Frontal cortex (tissue), 3 donors: ENCODE measurements at regions not wholly inside any gene's neighbourhood (a gene's known extent, or its start where the extent isn't known, plus 50 kb on each side); places are given as distances from the start of the nearest gene placed in this dataset.
A peak's percentile ranks its signal among the peaks of the same experiment; 100 is the strongest.

Experiments used
- DNase-seq, 2 donors: peaks; one replicate each; pipeline ENCODE4 v3.0.0; 2012; ENCODE audit warnings: low spot score in 2 of 2
- FAIRE-seq: peaks from 2 replicates; lab custom pipeline; 2012; peaks lifted over from hg19 to GRCh38; lab: Jason Lieb, UNC
- donor health status: control.
- donor health status: control.
- donor health status: control.

DNA sequence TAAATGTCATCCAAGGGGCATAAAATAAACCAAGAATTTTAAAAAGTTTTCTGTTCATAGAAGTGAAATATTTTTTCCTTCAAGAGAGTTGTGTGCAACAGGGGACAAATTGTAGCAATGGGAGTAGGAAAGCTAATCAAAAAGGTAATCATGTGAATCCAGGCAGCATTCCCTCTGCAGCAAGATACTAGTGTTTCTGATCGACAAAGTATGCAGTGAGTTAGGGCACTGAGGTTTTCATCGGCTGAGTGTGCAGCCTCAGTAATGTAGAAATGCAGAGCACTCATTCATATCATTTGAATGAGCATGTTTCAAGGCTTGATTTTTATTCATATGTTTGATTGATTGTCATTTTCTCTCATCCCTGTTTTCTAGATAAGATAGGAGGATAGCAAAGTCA, 321.7 kb downstream of the PCDH7 start:
- DNase-seq (no peak), FAIRE-seq (no peak)

DNA sequence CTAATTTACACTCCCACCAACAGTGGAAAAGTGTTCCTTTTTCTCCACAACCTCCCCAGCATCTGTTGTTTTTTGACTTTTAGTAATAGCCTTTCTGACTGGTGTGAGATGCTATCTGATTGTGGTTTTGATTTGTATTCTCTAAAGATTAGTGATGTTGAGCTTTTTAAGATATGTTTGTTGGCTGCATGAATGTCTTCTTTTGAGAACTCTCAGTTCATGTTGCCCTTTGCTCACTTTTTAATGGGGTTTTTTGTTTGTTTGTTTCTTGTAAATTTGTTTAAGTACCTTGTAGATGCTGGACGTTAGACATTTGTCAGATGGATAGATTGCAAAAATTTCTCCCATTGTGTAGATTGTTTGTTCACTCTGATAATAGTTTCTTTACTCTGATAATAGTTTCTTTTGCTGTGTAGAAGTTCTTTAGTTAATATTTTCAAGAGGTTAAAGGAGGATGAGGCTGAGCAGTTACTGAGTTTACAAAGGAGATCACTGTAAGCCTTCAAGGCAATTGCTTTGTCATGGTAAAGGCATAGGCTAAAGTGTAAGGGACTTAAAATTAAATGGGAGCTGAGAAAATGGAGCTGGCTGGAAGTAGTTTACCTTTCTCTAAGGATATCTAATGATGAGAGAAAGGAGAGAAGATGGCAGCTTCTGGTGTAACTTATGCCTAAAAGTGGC, 323.4 kb downstream of the PCDH7 start:
- DNase-seq (no peak), FAIRE-seq (no peak)

DNA sequence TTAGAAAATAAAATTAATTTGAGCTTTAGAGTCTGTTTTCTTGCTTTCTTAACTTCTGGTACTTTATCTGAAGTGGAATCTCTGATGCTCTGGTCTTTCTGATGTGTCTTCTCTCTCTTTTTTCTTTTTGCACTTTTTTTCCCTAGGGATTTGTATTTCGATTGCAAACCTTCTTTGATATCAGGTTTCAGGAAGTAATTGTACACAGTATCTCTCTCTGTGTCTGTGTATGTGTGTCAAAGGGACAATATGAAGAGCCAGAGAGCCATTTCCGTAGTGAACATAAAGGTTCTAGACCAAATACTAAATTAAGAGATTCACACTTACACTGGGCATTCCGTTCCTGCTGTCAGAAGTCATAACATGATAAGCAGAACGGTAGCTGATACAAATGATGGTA, 325.0 kb downstream of the PCDH7 start:
- DNase-seq, result no peak
- no peak for FAIRE-seq

DNA sequence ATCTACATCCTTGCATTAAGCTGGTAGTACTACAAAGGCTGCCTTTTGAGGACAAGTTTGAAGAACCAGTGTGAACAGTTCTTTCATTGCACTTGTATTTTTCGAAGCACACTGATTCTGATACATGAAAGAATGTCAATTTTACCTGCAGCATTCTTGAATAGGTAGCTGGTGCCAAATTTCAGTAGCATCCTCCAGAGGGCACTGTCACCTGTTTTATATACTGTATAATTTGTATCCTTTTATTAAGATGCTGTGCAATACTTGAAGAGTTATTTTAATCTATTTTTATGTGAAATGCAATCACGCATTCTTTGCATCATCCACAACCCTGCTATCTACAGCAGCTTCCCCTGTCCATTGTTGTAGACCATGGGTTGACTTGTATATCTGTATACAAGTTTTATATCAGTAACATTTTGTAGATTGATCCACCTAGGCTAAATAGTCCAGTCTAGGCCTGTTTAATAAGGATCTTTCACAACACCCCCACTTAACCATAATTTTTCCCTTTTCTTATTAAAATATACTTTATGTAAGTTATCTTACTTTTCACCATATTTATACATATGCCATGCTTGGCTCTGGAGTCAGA, 325.7 kb downstream of the PCDH7 start:
- DNase-seq, result no peak
- no peak for FAIRE-seq

DNA sequence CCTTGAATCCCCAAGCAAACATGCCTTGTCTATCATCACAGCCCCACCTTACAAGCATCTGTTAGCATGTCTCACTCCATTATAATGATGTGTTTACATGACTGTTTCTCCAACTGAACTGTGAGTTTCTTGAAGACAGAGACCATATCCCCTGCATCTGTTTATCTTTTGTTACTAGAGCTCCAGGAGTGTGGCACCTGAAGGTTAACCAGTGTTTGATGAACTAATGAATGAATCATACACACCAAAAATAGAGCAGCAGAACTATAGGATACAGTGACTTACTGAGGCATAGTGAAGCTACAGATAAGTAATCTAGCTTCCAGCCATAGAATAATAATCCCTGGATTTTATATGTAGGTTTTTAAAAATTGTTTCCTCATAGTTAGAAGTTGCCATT, 331.0 kb downstream of the PCDH7 start:
- FAIRE-seq, result no peak
- DNase-seq, result no peak

DNA sequence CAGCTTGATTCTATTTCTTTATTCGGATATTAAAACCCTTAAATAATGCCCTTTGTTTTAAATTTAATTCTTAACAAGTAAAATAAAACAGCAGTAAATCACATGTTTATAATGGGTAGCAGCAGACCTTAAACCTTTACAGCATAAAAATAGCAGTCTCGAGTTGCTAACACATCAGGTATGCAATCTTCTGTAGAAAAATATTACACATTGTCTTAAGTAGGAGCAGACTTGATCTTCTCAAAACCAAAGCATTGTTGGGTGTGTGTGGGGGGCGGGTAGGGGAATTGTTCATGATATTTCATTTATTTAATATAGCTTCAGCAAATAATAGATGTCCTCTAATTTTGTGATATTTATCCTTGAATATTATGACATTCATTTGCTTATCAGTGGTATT, 331.4 kb downstream of the PCDH7 start:
- FAIRE-seq, result no peak
- DNase-seq, result no peak

DNA sequence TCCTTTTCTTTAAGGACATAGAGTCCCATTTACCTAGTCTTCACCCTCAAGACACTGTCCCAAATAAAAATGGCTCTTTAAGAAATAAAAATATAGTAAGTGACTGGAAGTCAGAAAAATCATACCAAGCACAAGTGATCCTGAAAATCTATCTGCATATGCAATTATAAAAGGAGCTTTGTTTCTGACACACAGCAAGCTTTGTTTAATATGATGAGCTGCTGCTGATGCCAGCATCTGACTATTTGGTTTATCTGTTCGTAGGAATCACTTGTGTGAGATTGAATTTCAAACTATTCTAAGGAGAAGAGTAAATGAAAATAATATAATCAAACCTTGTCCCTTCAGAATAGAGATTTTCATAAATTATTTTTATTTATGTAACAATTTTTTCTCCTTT, 332.4 kb downstream of the PCDH7 start:
- FAIRE-seq (no peak), DNase-seq (no peak)

DNA sequence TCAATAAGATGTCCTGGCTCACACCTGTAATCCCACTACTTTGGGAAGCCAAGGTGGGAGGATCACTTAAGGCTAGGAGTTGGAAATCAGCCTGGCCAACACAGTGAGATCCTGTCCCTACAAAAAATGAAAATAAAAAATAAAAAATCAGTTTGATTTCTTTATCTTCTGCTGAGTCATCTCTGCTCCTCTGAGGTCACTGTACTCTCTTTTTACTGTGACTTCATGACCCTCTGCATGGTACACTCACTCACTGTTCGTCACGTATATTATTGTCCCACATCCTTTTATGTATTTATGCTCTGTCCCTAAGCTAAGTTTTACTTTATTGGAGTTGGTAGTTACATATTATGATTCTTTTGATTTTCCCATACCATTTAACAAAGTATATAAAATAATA, 333.3 kb downstream of the PCDH7 start:
- no peak for FAIRE-seq
- DNase-seq, result no peak

DNA sequence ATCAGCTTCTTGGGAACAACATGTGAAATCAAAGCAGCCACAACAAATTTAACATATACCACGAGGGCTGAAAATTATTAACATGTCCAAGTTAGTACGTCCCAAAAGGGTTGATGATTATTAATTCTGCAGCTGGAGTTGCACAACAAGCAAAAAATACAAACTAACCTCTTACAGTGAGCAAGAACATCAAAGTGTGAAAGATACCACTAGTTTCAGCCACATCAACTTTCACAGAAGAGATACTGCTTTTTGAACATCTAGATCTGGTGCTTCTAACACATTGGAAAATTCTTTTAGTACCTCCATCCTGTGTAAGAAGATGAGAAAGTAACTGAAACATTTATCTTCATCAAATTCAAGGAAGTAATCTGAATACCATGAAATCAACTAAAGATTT, 334.1 kb downstream of the PCDH7 start:
- FAIRE-seq (no peak), DNase-seq (no peak)

DNA sequence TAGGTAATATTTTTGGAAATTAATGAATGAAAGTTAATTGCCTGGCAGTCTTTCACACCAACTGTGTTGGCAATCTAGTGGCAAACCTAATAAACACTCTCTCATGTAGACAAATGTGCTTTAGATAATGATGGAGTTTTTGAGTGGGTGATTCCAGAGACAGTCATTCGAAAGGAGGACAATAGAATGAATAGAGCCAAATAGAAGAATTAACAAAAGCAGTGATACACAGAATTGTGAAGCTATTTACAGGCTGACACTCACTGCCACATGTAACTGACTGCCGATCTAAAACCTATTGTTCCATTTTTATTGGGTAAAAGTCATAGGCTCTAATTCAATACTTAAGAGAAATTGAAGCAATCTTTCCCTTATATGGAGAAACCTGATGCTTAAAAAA, 338.5 kb downstream of the PCDH7 start:
- FAIRE-seq (peak; percentile 40), DNase-seq (no peak)

DNA sequence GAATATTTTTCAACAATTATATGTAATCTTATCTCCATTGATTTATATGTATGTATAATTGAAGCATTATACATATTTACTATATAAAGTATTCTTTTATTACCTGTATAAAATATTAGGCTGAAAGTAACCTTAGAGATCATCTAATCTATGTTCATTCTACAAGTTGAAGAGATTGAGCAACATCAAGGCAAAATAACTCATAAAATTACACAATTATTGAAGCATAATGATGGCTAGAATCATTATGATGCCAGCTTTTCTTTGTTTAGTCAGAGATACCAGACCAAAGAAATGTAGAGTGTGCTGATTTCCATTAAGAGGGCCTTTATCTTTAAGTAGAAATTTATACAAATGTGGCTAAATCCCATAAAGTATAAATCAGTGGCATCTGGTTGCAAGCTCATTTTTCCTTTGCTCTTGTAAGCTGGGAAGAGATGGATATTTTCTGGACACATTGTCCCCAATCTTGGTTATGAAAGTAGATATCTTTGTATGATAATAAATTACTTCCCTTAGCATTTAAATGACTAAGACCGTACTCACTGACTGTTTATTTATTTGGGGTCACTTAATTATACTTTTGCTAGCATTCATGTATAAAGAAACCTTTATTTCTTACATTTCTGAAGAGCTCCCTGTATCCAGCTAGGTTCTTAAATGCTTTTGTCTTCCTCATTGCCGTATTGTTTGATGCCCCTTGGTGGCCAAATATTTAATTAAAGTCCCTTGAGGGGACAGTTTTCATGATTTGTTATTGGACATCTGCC, 339.8 kb downstream of the PCDH7 start:
- no peak for DNase-seq
- FAIRE-seq, result no peak

DNA sequence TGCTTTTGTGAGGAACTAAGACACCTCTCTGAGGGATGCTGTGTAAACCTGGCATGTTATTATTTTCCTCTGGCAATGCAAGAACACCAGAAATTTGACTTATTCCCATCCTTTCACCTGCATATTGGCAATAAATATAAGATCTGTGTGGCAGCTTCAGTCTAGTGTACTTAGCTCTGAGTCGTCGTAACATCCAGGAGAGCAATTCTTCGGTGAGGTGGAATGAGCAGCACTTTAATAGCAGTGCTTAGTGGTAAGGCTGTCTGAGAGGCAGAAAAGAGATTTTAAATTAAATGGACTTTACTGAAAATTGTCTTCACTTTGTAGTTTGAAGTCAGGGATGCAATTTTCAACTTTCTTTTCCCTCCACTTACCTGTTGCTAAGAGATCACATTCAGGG, 344.9 kb downstream of the PCDH7 start:
- DNase-seq, result no peak
- no peak for FAIRE-seq

DNA sequence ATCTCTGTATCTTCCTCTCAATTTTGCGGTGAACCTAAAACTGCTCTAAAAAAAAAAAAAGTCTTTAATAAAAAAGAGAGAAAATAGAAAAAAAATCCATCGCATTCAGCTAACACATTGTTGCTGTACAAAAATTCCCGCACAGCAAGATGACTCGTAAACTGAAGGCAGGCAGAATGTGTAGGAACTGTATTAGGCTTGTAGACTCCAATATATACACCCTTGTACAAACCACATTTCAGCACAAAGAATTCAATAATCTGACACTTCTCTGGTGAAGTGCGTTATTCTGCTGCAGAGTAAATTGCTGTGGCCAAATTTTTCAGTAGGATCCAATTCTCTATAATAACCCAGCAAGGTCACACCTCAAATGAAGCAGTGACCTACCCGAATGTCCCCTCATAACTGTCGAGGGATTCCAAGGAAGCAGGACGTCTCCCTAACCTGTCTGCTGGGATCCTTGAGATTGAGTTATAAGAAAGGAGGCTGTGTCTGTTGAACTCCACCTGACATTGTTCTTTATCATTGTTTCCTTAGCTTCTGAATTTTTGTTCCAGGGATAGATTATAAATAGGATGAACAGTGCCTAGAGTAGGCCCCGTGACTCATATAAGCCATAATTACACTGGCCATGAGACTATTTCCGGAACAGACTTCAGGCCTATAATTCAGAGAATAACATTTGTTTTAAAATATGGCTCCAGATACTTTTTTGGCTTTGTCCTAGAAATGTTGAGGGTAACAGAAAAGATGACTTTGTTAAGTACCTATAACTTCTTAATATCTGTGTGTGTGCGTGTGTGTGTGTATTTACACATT, 348.3 kb downstream of the PCDH7 start:
- DNase-seq (no peak), FAIRE-seq (no peak)

DNA sequence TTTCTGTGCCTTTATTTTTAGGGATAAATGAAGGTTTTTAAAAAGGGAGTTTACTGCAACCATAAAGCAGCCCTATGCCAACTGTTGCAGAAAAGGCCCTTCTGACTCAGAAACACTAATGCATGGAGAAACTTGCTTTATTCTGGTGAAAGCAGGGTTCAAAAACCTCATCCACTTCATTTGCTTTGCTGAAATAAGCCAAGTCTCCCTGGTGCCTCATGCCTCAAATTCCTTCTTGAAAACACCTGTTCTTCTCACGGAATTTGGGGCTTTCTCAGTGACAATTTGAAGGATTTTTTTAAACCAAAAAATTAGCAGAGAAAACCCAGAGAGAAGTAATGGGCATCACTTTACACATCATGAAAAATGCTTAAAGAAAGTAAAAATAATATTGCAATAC, 349.0 kb downstream of the PCDH7 start:
- FAIRE-seq, result no peak
- no peak for DNase-seq

DNA sequence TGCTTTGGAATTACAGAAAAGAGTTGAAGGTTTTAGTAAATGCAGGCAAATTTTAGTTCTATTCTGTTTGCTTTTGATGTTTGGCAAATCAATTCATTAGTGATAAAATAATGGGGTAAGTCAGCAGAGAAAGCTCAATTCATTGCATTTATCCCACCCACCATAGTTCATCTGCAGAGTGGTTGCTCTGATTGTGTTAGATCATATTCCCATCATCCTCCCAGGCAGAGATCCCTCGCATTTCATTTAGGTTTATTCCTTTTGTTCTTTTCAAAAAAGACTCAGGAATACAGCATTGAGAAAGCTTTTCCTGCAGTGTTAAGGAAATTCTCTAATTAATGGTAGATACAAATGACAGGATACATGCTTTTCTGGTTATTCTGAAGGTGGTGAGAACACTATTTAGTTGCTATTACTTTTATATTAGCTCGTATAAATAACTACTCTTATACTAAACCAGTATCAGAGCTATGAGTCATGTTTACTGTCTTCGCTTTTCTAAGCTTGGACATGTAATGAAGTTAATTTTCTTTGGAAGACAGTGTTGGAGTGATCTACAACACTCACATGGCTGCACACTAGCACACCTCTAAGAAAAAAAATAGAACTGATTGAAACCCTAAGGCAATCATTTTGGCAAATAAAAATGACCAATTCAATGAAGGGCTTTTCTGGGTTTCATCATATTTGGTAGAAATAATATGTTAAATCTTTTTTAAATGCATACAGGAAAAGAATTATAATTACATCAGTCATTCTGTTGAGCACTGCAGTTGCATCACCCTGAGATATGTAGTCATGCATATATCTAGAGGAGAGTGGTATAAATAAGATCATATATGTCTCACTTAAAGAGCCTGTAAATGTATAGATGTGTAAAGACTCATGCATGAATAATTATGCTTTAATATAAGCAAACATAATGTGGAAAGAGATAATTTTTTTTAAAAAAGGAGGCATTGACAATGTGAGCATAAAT, 351.6 kb downstream of the PCDH7 start:
- DNase-seq, result no peak
- no peak for FAIRE-seq

DNA sequence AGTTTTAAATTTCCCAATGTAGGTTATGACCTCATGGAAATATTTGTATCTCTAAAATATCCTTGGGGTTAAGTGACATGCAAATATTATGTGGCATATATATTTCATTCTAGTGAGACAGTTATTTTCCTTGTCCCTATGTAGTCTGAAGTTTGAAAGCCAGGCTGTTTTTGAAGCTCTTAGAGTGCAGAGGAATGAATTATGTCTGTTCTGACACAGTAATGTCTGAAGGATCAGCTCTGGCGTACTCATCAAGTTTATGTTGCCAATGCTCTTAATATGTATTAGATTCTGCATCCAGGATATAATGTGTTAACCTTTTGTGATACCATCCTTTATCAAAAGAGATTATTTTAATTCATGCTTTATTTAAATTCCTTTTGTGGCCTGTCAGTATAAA, 355.8 kb downstream of the PCDH7 start:
- no peak for FAIRE-seq
- no peak for DNase-seq

DNA sequence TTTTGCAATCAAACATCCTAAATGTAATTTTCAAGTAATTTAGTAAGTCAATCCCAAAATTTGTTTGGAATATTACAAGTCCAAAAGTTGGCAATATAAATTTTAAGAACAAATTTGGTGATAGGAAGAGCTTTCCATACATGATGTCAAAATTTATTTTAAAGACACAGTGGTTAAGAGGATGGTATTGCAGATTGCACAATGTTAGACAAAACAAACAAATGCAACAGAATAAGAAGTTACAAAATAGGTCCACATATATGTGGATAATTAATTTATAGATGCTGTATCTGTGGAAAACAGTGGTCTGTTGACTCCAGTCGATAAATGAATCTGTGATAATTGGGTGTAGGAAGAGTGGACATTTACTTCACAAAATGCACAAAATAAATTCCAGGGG, 358.5 kb downstream of the PCDH7 start:
- DNase-seq (no peak), FAIRE-seq (no peak)

DNA sequence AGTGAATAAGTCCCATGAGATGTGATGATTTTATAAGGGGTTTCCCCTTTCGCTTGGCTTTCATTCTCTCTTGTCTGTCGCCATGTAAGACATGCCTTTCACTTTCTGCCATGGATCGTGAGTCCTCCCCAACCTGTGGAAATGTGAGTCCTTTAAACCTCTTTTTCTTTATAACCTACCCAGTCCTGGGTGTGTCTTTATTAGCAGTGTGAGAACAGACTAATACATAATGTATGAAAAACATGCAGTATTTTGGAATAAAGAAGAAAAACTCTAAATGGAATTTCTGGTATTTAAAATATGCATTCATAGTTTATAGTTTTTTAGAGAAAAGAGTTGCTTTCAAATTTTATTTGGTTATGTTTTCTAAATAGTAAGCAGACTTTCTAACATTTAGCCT, 360.7 kb downstream of the PCDH7 start:
- FAIRE-seq (no peak), DNase-seq (no peak)

DNA sequence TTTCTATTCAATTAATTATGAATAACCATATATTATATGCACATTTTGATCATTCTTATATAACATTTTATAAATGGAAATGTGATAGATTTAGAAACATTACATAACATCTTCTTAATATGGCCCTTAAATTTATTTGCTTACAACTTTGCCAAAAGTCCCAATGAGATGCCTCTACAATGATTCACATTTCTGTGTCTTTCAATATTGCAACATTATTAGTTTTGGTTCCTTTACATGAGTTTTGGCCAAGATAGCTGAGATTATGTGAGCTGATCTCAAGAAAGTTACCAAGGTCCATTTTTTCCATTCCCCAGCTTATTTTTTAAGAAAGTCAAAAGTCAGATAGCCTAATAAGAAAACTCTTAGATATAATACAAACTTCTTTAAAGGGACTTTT, 361.2 kb downstream of the PCDH7 start:
- DNase-seq, result no peak
- no peak for FAIRE-seq

DNA sequence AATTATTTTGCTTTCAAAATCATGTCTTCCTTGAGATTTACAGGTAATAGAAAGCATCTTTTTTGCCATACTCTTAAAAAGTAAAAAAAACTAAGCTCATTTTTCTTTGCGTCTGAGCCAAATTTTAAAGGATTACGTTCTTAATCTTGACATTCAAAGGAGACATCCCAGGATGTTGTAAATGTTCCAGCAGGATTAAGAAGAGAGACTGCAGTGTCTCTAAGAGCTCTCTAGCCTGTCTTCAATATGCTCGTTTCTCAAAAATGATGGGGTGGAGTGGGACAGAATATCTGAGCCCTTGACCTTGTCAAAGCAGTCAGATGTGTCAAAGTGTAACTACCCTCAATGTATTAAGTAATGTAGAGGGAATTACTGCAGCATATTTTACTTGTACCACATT, 363.3 kb downstream of the PCDH7 start:
- no peak for FAIRE-seq
- DNase-seq, result no peak
